ENCODE measurements at regions not wholly inside any gene's neighbourhood (a gene's known extent, or its start where the extent isn't known, plus 50 kb on each side); places are given as distances from the start of the nearest gene placed in this dataset.

GRCh38 chr7:131109759-131110296, 217.8 kb upstream of the MKLN1 start:
- Histone ChIP-seq H3K9ac (ENCODE audit: low read depth in 1 of 3, low read length in 3 of 3) (peak overlapping the region; percentile 97 to 99 (median 99)), H3K9me3 (ENCODE audit: control insufficient read depth in 3 of 3, low read length in 3 of 3) (no peaks in the 10 kb centered on the region), H3K27ac (ENCODE audit: low read depth, low read length) (peak overlapping the region; percentile 99), H3K27me3 (ENCODE audit: control insufficient read depth in 3 of 3, insufficient read depth in 3 of 3, low read length in 3 of 3) (no peaks in the 10 kb centered on the region), H3K4me3 (ENCODE audit: low read length in 3 of 3) (peak overlapping the region; percentile 97 to 99 (median 98)), H3K36me3 (ENCODE audit: control insufficient read depth in 3 of 3, insufficient read depth in 3 of 3, low read length in 3 of 3) (no peaks in the 10 kb centered on the region), H3K4me1 (ENCODE audit: control insufficient read depth in 3 of 3, insufficient read depth in 3 of 3, low read length in 3 of 3) (peaks cover 26 to 44% (median 37%) of the 10 kb centered on the region in 3 donors)

- Histone ChIP-seq H3K9ac (ENCODE audit: low read depth in 1 of 3, low read length in 3 of 3) (peak overlapping the region; percentile 86 to 99 (median 97)), H3K9me3 (ENCODE audit: control insufficient read depth in 3 of 3, low read length in 3 of 3) (no peaks in the 10 kb centered on the region), H3K4me3 (ENCODE audit: low read length in 3 of 3) (peak overlapping the region; percentile 90 to 99 (median 97)), H3K27me3 (ENCODE audit: control insufficient read depth in 3 of 3, insufficient read depth in 3 of 3, low read length in 3 of 3) (no peaks in the 10 kb centered on the region), H3K4me1 (ENCODE audit: control insufficient read depth in 3 of 3, insufficient read depth in 3 of 3, low read length in 3 of 3) (peaks cover 20 to 37% (median 30%) of the 10 kb centered on the region in 3 donors), H3K36me3 (ENCODE audit: control insufficient read depth in 3 of 3, insufficient read depth in 3 of 3, low read length in 3 of 3) (no peaks in the 10 kb centered on the region), H3K27ac (ENCODE audit: low read depth, low read length) (peak overlapping the region; percentile 99)
Measured at GRCh38 chr7:131110297-131111080, 217.2 kb upstream of the MKLN1 start.

GRCh38 chr7:131111081-131111576, 216.5 kb upstream of the MKLN1 start:
- Histone ChIP-seq H3K27me3 (ENCODE audit: control insufficient read depth in 3 of 3, insufficient read depth in 3 of 3, low read length in 3 of 3) (no peaks in the 10 kb centered on the region), H3K4me1 (ENCODE audit: control insufficient read depth in 3 of 3, insufficient read depth in 3 of 3, low read length in 3 of 3) (peaks cover 19 to 37% (median 30%) of the 10 kb centered on the region in 3 donors), H3K27ac (ENCODE audit: low read depth, low read length) (peak overlapping the region; percentile 99), H3K9ac (ENCODE audit: low read depth in 1 of 3, low read length in 3 of 3) (peak overlapping the region; percentile 15 to 99 (median 97)), H3K9me3 (ENCODE audit: control insufficient read depth in 3 of 3, low read length in 3 of 3) (no peaks in the 10 kb centered on the region), H3K36me3 (ENCODE audit: control insufficient read depth in 3 of 3, insufficient read depth in 3 of 3, low read length in 3 of 3) (no peaks in the 10 kb centered on the region), H3K4me3 (ENCODE audit: low read length in 3 of 3) (peak overlapping the region; percentile 90 to 99 (median 97))

- H3K36me3 ChIP-seq (ENCODE audit: control insufficient read depth in 3 of 3, insufficient read depth in 3 of 3, low read length in 3 of 3), result no peaks in the 10 kb centered on the region
- no peak overlapping the region for H3K9ac ChIP-seq (ENCODE audit: low read depth in 1 of 3, low read length in 3 of 3)
- H3K4me1 ChIP-seq (ENCODE audit: control insufficient read depth in 3 of 3, insufficient read depth in 3 of 3, low read length in 3 of 3), result peaks cover 19 to 37% (median 30%) of the 10 kb centered on the region in 3 donors
- peak overlapping the region in 1 of 3 donors; percentile 31 for H3K4me3 ChIP-seq (ENCODE audit: low read length in 3 of 3)
- no peaks in the 10 kb centered on the region for H3K27me3 ChIP-seq (ENCODE audit: control insufficient read depth in 3 of 3, insufficient read depth in 3 of 3, low read length in 3 of 3)
- H3K27ac ChIP-seq (ENCODE audit: low read depth, low read length), result no peak overlapping the region
- no peaks in the 10 kb centered on the region for H3K9me3 ChIP-seq (ENCODE audit: control insufficient read depth in 3 of 3, low read length in 3 of 3)
Measured at GRCh38 chr7:131111792-131112191, 215.9 kb upstream of the MKLN1 start.

GRCh38 chr7:131112431-131112830, 215.2 kb upstream of the MKLN1 start:
- no peak overlapping the region for H3K9ac ChIP-seq (ENCODE audit: low read depth in 1 of 3, low read length in 3 of 3)
- H3K4me1 ChIP-seq (ENCODE audit: control insufficient read depth in 3 of 3, insufficient read depth in 3 of 3, low read length in 3 of 3), result peaks cover 19 to 35% (median 30%) of the 10 kb centered on the region in 3 donors
- no peak overlapping the region for H3K4me3 ChIP-seq (ENCODE audit: low read length in 3 of 3)
- H3K27me3 ChIP-seq (ENCODE audit: control insufficient read depth in 3 of 3, insufficient read depth in 3 of 3, low read length in 3 of 3), result no peaks in the 10 kb centered on the region
- H3K27ac ChIP-seq (ENCODE audit: low read depth, low read length), result no peak overlapping the region
- no peaks in the 10 kb centered on the region for H3K36me3 ChIP-seq (ENCODE audit: control insufficient read depth in 3 of 3, insufficient read depth in 3 of 3, low read length in 3 of 3)
- H3K9me3 ChIP-seq (ENCODE audit: control insufficient read depth in 3 of 3, low read length in 3 of 3), result no peaks in the 10 kb centered on the region

- H3K27ac ChIP-seq (ENCODE audit: low read depth, low read length), result no peak overlapping the region
- no peak overlapping the region for H3K9ac ChIP-seq (ENCODE audit: low read depth in 1 of 3, low read length in 3 of 3)
- no peak overlapping the region for H3K4me3 ChIP-seq (ENCODE audit: low read length in 3 of 3)
- no peaks in the 10 kb centered on the region for H3K36me3 ChIP-seq (ENCODE audit: control insufficient read depth in 3 of 3, insufficient read depth in 3 of 3, low read length in 3 of 3)
- H3K4me1 ChIP-seq (ENCODE audit: control insufficient read depth in 3 of 3, insufficient read depth in 3 of 3, low read length in 3 of 3), result peaks cover 12 to 19% (median 17%) of the 10 kb centered on the region in 3 donors
- H3K9me3 ChIP-seq (ENCODE audit: control insufficient read depth in 3 of 3, low read length in 3 of 3), result no peaks in the 10 kb centered on the region
- H3K27me3 ChIP-seq (ENCODE audit: control insufficient read depth in 3 of 3, insufficient read depth in 3 of 3, low read length in 3 of 3), result no peaks in the 10 kb centered on the region
Measured at GRCh38 chr7:131115340-131115739, 212.3 kb upstream of the MKLN1 start.

- no peak overlapping the region for H3K9ac ChIP-seq (ENCODE audit: low read depth in 1 of 3, low read length in 3 of 3)
- no peaks in the 10 kb centered on the region for H3K9me3 ChIP-seq (ENCODE audit: control insufficient read depth in 3 of 3, low read length in 3 of 3)
- H3K4me3 ChIP-seq (ENCODE audit: low read length in 3 of 3), result no peak overlapping the region
- H3K27me3 ChIP-seq (ENCODE audit: control insufficient read depth in 3 of 3, insufficient read depth in 3 of 3, low read length in 3 of 3), result no peaks in the 10 kb centered on the region
- peaks cover 0 to under 1% (median 0%) of the 10 kb centered on the region in 3 donors for H3K4me1 ChIP-seq (ENCODE audit: control insufficient read depth in 3 of 3, insufficient read depth in 3 of 3, low read length in 3 of 3)
- H3K36me3 ChIP-seq (ENCODE audit: control insufficient read depth in 3 of 3, insufficient read depth in 3 of 3, low read length in 3 of 3), result no peaks in the 10 kb centered on the region
- no peak overlapping the region for H3K27ac ChIP-seq (ENCODE audit: low read depth, low read length)
Measured at GRCh38 chr7:131117439-131117838, 210.2 kb upstream of the MKLN1 start.

GRCh38 chr7:131119381-131119780, 208.3 kb upstream of the MKLN1 start:
- Histone ChIP-seq H3K9me3 (ENCODE audit: control insufficient read depth in 3 of 3, low read length in 3 of 3) (no peaks in the 10 kb centered on the region), H3K27me3 (ENCODE audit: control insufficient read depth in 3 of 3, insufficient read depth in 3 of 3, low read length in 3 of 3) (no peaks in the 10 kb centered on the region), H3K9ac (ENCODE audit: low read depth in 1 of 3, low read length in 3 of 3) (no peak overlapping the region)

GRCh38 chr7:131122394-131122793, 205.3 kb upstream of the MKLN1 start:
- Histone ChIP-seq H3K27me3 (ENCODE audit: control insufficient read depth in 3 of 3, insufficient read depth in 3 of 3, low read length in 3 of 3) (no peaks in the 10 kb centered on the region), H3K4me3 (ENCODE audit: low read length in 3 of 3) (no peak overlapping the region), H3K9ac (ENCODE audit: low read depth in 1 of 3, low read length in 3 of 3) (no peak overlapping the region), H3K36me3 (ENCODE audit: control insufficient read depth in 3 of 3, insufficient read depth in 3 of 3, low read length in 3 of 3) (no peaks in the 10 kb centered on the region), H3K9me3 (ENCODE audit: control insufficient read depth in 3 of 3, low read length in 3 of 3) (no peaks in the 10 kb centered on the region), H3K4me1 (ENCODE audit: control insufficient read depth in 3 of 3, insufficient read depth in 3 of 3, low read length in 3 of 3) (no peaks in the 10 kb centered on the region), H3K27ac (ENCODE audit: low read depth, low read length) (no peak overlapping the region)

More at GRCh38 chr7:131119381-131119780, 208.3 kb upstream of the MKLN1 start:
- Histone ChIP-seq H3K4me3 (ENCODE audit: low read length in 3 of 3) (no peak overlapping the region), H3K36me3 (ENCODE audit: control insufficient read depth in 3 of 3, insufficient read depth in 3 of 3, low read length in 3 of 3) (no peaks in the 10 kb centered on the region), H3K27ac (ENCODE audit: low read depth, low read length) (no peak overlapping the region), H3K4me1 (ENCODE audit: control insufficient read depth in 3 of 3, insufficient read depth in 3 of 3, low read length in 3 of 3) (no peaks in the 10 kb centered on the region)

- Histone ChIP-seq H3K9me3 (ENCODE audit: control insufficient read depth in 3 of 3, low read length in 3 of 3) (no peaks in the 10 kb centered on the region), H3K27ac (ENCODE audit: low read depth, low read length) (no peak overlapping the region), H3K4me1 (ENCODE audit: control insufficient read depth in 3 of 3, insufficient read depth in 3 of 3, low read length in 3 of 3) (no peaks in the 10 kb centered on the region), H3K4me3 (ENCODE audit: low read length in 3 of 3) (no peak overlapping the region), H3K27me3 (ENCODE audit: control insufficient read depth in 3 of 3, insufficient read depth in 3 of 3, low read length in 3 of 3) (no peaks in the 10 kb centered on the region), H3K36me3 (ENCODE audit: control insufficient read depth in 3 of 3, insufficient read depth in 3 of 3, low read length in 3 of 3) (no peaks in the 10 kb centered on the region), H3K9ac (ENCODE audit: low read depth in 1 of 3, low read length in 3 of 3) (no peak overlapping the region)
Measured at GRCh38 chr7:131124001-131124629, 203.6 kb upstream of the MKLN1 start.
